HuH-7 (cell line): ENCODE measurements at regions not wholly inside any gene's neighbourhood (a gene's known extent, or its start where the extent isn't known, plus 50 kb on each side); places are given as distances from the start of the nearest gene placed in this dataset.

Experiments used
- DNase-seq: peaks from one replicate; pipeline ENCODE4 v3.0.0; 2011; ENCODE audit warnings: low spot score

DNA sequence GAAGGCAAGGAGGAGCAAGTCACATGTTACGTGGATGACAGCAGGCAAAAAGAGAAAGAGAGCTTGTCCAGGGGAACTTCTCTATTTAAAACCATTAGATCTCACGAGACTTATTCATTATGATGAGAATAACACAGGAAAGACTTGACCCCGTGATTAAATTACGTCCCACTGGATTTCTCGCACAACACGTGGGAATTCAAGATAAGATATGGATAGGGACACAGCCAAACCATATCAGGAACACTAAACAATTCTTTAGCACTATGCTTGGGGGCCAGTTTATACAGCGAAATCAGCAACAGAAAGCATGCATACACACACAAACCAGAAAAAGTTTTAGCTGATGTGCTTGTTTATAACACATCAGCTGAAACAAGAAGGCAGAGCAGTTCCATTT lies 704.2 kb downstream of the OTOL1 start:
- DNase-seq = no peak

DNA sequence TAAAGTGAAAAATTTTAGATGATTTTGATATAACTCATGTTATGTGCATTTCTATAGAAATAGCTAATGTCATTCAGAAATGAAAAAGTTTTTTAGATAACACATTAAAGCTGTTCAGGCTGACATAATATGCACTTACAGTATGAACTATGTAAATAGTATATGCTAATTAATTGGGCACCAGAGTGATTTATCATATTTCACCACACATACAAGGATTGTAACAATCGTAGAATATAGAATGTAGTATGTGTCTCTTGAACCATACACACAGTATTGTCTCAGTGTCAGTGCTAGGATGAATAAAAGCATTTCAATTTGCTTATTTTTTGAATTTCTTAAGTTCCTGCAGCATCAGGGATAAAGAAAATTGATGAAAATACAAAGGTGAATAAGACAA lies 710.0 kb downstream of the OTOL1 start:
- DNase-seq = no peak

DNA sequence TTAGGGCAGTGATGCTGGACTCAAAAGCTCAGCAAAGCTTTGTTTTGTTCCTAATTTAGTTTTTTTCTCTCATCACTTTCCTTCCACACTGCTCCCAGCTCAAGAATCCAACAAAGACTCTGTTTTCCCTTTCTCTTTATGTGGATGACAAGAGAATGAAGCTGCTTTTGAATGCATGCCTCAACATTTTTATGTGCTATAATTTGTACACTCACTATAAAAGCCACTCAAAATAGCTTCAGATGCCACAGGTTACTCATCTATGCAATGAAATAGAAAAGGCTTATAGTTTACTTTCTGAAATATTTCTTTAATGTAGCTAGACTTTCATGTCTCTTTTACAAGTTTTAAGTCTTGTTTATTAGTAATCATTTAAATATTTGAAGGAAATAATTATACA lies 714.9 kb downstream of the OTOL1 start:
- DNase-seq = no peak

DNA sequence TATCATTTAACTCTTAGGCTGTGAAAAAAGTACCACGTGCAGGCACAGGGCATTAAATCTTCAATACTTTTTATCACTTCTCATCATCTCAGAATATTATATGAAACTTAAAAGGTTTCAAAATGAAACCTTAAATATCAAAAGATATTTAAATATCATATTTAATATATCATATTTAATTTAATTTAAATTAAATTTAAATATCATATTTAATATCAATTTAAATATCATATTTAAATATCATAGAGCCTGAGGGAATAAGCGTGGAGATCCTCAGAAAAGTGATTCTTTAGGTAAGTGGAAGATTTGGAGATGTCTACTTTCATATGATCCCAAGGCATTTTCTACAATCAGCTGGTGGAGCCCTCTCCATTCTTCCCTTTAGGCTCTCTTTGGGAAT lies 716.6 kb downstream of the OTOL1 start:
- no peak for DNase-seq

DNA sequence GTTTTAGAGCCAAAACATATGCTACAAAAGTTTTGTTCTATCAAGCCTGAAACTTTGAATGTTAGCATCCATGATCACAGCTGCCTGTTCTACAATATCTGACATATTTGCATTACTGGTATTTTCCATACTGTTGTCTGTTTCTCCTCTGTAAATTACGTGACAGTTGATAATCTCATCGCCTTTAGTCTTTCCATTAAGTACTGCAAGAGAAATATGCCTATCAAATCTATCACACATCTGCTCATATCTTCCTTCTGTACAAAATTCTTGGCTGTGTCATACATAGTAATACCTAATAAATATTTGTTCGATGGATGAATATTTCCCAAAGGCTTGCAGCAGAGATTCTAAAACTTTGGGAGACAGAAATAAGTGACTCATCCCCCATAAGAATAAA lies 717.3 kb downstream of the OTOL1 start:
- DNase-seq = no peak

DNA sequence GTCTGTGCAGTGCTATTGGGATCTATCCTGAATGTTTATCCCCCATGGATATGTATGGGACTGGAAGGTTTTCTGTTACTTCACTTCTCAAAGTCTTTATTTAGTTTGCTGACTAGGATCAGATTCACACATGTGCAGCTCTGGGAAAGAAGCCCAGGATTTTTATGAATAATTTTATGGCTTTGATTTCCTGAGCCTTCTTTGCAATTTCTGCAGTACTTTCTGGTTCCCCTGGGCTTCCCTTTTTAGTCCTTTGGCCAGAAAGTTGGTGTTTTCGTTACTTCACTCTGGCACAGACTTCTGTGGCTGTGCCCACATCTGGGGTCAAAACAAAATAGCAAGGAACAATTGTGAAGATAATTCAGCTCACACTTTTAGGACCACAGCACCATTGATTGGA lies 721.0 kb downstream of the OTOL1 start:
- DNase-seq = no peak

DNA sequence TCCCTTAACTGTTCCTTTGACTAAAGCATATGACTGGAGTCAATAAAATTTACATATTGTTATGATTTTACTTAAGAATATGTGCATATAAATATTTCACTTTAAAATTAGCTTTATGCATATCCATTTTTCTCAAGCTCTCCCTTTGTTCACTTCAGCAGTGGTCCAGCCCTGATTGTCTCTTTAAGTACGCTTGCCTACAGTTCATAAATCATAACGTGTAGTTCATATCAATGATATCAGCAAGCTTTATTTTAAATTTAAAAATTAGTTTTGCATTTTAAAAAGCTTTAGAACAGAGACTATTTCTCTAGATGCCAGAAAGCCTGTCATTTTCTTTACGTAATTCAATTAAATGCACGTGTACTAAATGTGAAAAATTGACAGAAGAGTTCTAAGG lies 721.9 kb downstream of the OTOL1 start:
- no peak for DNase-seq

DNA sequence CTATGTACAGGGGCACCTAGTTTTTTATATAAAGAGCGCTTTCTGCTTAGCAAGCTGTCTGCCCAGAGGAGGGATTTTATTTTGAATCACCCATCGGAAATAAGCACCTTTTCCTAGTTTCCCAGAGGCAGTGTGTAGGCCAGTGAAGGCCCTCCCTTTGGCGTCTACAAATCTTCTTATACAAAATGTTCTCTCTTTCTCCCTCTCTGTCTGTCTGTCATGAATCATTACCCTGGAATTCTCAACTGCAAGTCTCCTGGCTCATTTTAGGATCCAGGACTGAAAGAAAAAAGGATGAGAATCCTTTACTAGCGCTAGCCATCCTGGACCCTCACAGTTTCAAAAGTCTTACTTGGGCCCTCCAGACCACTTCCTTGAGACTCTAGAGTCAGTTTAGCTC lies 728.1 kb downstream of the OTOL1 start:
- no peak for DNase-seq

DNA sequence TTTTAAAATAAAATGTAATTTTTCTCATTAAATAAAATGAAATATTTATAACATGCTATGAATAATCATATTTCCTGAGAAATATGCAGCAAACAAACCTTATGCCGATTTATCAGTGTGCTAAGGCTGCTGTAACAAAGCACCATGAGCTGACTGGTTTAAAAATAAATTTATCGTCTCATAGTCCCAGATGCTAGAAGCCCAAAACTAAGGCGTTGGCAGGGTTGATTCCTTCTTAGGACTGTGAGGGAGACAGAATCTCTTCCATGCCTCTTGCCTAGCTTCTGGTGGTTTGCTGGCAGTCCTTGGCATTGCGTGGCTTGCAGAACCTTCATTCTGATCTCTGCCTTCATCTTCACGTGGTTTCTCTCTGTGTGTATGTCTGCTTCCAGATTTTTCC lies 740.3 kb downstream of the OTOL1 start:
- no peak for DNase-seq

DNA sequence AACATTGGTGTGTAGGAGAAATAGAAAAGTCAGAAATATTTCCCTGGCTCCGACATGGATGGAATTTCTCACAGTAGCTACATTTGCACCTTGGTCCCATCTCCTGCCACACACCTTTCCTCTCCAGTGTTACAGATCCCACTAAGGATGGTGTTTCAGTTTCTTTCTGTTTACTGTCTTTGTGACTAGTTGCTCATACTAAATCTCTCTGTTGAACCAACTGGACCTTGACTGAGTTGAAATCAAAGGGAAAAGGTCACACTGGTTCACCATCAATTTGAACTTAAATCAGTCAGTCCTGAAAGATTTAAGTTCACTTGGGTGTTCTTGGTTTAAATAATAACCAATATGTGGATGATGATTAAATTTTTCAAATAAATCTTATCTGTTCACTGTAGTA lies 754.2 kb downstream of the OTOL1 start:
- DNase-seq = no peak

DNA sequence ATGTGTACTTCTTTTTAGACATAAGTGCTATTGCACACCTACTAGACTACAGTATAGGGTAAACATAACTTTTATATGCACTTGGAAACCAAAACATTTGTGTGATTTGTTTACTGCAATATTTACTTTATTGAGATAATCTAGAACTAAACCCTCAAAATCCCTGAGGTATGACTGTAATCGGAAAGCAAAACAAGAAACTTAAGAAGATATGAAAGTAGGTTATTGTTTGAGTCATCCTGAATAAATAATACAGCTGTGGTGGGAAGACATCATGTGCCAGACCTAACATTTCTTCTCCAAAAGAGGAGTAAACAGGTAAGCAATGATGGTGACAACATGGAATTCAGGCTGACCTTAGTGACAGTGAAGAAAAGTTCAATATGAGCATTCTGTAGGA lies 765.5 kb downstream of the OTOL1 start:
- DNase-seq = no peak

DNA sequence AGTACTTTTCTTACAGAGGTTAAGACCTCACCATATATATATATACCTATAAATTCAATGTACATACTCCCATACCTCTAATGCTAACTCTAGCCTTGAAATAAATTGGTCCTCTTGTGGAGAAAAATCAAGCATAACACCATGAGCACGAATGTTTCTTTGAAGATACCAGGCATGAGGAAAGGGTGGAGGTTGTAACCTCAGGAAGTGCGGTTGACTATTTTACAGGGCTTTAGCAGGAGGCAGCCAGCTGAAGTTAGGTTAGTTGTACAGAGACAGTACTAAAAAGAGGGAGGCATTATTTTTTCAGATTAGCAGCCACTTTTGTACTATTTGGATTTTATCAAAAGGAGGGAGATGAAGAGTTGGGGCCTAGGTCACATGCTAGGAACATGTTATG lies 767.0 kb downstream of the OTOL1 start:
- no peak for DNase-seq

DNA sequence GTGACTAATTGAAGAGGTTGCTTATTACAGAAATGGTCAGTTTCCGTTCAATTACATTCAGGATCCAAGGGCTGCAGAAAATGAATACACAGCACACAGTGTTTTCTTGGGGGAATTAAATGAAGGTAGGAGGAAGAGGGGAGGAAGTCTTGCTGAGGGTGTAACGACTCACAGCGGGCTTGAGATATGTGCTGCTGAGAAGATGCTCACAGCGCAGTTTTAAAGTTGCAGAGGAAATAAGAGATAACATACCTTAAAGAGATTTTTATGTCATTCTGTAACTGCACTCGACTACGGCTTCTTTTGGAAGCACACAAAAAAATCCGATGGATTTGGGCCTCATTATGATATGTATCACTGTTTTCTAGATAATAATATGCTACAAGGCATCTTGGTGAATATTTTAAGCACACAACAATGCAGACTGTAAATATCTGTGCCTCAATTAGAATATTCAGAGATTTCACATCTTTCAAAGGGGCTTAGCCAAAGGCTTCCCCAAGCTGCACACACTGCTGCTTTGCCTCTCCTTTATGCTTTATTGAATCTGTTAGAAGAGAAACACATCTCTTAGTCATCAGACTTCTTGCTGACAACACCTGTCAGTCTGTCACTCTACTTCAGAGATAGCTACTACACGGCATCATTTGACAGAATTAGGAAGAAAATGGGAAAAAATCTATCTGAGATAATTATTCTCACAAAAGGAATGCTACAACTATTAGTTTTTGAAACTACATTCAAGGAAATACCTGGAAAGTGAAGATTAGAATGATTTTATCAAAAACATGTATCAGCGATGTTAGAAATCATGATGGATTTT lies 773.2 kb downstream of the OTOL1 start:
- DNase-seq = no peak

DNA sequence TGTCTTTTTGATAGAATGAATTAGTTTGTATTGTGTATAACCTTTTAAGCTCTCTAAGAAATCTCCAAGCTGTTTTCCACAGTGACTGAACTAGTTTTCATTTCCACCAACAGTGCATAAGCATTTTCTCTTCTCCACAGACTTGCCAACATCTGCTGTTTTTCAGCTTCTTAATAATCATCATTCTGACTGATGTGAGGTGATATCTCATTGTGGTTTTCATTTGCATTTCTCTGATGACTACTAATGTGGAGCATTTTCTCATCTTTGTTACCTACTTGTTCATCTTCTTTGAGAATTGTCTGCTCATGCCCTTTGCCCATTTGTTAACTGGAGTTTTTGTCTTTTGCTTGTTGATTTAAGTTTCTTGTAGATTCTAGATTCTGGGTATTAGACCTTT lies 777.5 kb downstream of the OTOL1 start:
- DNase-seq = no peak

DNA sequence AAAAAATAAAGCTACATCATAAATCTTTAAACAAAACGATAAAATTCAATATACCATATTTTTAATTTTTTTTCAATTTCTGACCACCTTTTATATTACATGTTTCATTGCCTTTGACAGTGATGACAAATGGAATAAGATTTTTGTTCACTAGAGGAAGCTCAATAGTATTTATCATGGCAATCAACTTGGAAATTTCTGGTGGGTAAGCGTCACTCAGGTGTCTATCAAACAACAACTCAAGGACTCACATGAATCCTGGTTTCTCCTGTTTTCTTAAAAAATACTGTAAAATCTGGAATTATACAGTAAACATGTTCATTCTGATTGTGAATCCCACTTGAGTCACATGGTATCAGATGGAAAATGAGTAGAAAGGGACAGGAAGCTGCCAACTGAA lies 782.2 kb downstream of the OTOL1 start:
- no peak for DNase-seq

DNA sequence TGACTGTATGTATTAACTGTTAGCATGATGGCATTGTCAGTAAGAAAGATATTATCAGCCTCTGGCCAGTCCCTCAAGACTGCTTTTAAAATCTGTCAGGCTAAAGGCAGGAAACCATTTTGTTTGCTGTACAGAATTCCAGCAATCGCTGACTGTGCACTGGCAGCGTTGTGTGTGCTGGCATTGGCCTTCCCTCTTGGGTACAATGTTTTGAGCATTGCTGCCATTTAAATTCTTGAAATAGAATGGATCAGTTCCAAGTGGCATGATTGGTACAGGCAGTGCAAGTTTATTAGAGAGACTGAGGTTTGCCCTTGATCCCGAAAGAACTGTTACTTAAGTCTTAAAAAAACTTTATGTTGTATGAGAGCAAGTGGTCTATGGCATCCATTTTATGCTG lies 788.7 kb downstream of the OTOL1 start:
- no peak for DNase-seq

DNA sequence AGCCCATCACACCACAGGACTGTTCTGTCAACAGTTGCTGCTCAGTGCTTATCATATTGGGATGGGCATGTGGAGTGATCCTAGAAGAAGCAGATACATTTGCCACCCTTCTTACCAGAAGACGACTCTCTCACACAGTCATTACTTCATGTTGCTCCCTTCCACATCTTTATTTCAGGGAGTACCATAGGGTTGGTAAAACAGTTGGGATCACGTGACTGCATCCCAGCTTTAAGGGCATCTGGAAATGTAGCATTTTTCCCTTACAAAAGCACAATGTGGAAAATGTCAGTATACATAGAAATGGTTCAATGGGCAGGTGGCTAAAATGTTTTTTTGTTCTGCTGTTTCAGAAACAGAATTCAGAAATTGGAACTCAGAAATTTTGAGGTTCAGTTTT lies 791.0 kb downstream of the OTOL1 start:
- DNase-seq = no peak

DNA sequence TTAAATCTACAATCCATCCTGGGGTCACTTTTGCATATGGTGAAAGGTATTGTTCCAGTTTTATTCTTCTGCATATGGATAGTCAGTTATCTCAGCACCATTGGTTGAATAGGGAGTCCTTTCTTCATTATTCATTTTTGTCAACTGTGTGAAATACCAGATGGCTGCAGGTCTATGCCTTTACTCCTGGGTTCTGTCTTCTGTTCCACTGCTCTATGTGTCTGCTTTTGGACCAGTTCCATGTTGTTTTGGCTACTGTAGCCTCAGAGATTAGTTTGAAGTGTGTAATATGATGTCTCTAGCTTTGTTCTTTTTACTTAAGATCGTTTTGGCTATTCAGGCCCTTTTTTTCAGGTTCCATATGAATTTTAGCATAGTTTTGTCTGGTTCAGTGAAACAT lies 795.8 kb downstream of the OTOL1 start:
- DNase-seq = no peak

DNA sequence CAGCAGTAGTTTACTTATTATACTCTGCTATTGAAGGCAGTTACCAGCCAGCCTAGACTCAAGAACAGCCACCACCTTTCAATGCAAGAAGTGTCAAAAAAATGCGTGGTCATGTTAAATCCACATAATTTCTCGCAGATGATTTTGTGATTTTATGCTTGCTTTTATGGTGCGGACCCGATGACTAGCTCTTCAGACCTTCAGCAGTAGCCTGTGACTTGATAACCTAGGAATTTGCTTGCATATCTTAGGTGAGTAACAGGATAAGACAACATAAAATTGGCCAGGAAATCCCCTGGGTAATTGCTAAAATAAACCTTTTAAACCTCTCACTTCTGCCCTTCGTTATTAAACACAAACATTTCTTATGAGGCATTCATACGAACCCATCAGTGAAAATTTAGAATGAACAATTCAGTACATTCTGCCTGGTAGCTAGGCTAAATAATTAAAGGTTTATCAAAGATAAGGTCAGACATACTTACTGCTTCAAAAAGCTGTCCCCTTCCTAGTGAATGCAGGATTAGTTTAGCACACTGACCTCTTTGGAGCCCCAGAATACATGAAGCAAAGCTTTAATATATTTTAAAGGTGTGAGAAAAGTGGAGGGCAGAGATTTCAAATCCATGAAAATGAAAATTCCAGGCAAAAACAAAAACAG lies 798.8 kb downstream of the OTOL1 start:
- no peak for DNase-seq

DNA sequence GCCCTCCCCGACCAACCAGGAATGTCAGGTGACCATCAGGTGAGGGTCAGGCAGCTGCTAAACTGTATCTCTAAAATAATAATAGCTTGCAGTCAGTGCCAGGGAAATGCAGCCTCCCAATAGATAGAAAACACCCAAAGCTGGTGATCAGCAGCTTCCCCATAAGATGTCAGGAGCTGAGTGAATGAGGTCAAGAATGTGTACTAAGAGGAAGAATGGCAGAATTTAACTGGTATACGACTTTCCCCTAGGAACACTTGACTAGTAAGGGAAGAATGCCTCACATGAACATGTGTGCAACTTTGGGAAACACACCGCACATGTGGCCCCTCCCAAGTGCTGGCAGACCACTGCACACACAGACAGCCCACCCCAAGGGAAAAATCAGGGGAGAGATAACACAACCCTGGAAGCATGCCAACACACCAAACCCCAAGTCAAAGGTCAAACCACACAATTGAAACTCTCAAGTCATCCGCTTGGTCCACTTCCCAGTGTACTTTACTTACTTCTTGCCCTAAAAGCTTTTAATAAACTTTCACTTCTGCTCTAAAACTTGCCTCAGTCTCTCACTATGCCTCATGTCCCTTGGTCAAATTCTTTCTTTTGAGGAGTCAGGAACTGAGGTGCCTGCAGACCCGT lies 806.5 kb downstream of the OTOL1 start:
- no peak for DNase-seq

DNA sequence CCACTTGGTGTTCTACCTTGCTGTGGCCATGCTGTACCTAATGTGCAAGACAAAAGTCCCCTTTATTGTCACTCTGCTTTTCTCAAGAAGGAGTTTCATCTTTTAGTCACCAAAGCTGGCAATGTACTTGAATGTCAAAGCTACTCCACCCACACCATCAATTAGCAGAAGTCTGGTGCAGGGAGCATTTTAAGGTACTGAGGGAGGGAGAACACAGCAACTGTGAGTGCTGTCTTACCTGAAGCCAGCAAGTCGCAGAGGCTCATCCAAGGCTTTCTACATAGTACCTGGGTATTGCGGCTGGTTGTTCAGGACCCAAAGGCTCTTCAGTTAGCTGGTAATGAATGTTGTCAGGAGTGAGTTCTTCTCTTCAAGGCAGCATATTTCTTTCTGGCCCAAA lies 820.4 kb downstream of the OTOL1 start:
- DNase-seq = no peak

DNA sequence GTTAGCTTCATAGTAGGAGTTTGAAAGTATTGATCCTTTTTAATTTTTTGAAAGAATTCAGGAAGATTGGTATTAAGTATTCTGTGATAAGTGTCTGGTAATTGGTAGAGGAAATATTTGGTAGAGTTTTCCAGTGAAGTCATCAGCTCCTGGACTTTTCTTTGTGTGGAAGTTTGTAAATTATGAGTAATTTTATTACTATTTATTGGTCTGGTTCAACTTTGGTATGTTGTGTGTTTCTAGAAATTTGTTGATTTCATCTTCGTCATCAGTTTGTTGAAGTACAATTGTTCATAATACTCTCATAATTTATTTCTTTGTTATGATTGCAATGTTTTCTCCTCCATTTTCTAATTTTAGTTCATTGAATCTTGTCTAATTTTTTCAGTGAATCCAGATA lies 832.0 kb downstream of the OTOL1 start:
- DNase-seq = no peak

DNA sequence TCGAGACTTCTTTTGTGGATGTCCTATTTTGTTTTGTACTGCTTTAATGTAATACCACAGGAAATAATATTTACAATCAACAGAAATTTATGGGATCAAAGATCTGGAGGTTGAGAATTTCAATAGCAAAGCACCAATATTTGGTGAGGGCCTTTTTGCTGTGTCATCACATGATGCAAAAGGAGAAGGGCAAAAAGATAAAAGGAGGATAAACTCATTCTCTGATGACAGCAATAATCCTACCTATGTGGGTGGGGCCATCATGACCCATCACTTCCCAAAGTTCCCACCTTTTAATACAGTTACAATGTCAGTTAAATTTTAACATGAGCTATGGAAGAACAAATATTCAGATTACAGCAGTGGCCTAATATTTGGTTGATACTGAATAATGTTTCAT lies 832.9 kb downstream of the OTOL1 start:
- DNase-seq = no peak

DNA sequence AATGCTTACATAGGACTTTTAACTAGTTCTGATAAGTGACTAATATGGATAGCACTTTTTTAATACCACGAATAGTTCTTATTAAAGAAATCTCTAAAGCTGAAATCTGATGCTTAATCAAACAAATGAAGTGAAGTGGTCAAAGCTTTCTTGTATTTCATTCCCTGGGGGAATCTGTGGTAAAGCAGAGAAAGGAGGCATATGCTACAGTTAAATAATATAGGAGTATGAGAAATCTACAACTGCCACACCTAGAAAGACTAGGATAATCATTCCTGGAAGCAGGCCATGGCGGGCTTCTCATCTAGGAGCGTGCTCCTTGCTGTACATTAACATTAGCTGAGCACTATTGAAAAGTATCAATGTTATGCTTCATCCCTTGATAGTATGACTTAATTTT lies 835.7 kb downstream of the OTOL1 start:
- DNase-seq = no peak
